HepG2 (cell line): ENCODE measurements at regions not wholly inside any gene's neighbourhood (a gene's known extent, or its start where the extent isn't known, plus 50 kb on each side); places are given as distances from the start of the nearest gene placed in this dataset.

Source experiments
- ATAC-seq: fragments of 200-7000 bp; cut with Tn5 transposase; 3 replicates; pipeline ENCODE4 v1.9.1; 2020; ENCODE audit warnings: mild to moderate bottlenecking, moderate library complexity
- BruUV-seq: library from RNA; stranded (reverse); fragments of 400-500 nt; replicated peaks from 2 replicates; lab custom pipeline; 2021; lab: Mats Ljungman, UMichigan
- CTCF ChIA-PET: fragments of 300-600 bp; formaldehyde crosslinking; extraction: SDS; loops from one replicate; lab custom pipeline; 2021; ENCODE audit warnings: low total read pairs, inconsistent platforms, low intra/inter-chr PET ratio; lab: Yijun Ruan, JAX
- POLR2A ChIA-PET: fragments of 350-600 bp; sonication (Branson Sonifier 250); formaldehyde crosslinking; loops from one replicate; lab custom pipeline; 2020; ENCODE audit warnings: antibody characterized with exemption, inconsistent platforms; lab: Yijun Ruan, JAX
- DNase-seq: peaks from one replicate; pipeline ENCODE4 v3.0.0-alpha.2; 2015; ENCODE audit warnings: low spot score
- FAIRE-seq: peaks from 3 replicates; lab custom pipeline; 2011; peaks lifted over from hg19 to GRCh38; lab: Jason Lieb, UNC
- H2AFZ ChIP-seq: one replicate; pipeline ENCODE4 v1.6.1; 2011; ENCODE audit warnings: low read length, inconsistent platforms
- H3K27ac ChIP-seq: fragments of 300-600 bp; 3 replicates; pipeline ENCODE4 v1.8.0; 2011; ENCODE audit warnings: mixed run types, mild to moderate bottlenecking, mixed read lengths, low read length, inconsistent platforms; ENCODE audit not compliant: insufficient read depth; ENCODE audit errors: extremely low read length
- H3K27me3 ChIP-seq, 2 experiments: fragments of 200-600 bp in 1 of 2; 2 replicates in 1 of 2; 3 replicates in 1 of 2; pipeline versions ENCODE4 v1.6.0 to v1.8.0; 2011; ENCODE audit warnings: low read length in 2 of 2, mild to moderate bottlenecking in 2 of 2, moderate library complexity in 2 of 2, inconsistent platforms in 1 of 2; ENCODE audit not compliant: insufficient read depth in 2 of 2, control insufficient read depth in 1 of 2
- H3K36me3 ChIP-seq, 2 experiments: fragments of 200-600 bp in 1 of 2; replicated peaks in 1 of 2; 2 replicates in 1 of 2; 3 replicates in 1 of 2; pipeline versions ENCODE4 v1.5.1 to v1.8.0; 2011; ENCODE audit warnings: low read length in 2 of 2, inconsistent platforms in 1 of 2; ENCODE audit not compliant: insufficient read depth in 2 of 2, control insufficient read depth in 1 of 2
- H3K4me1 ChIP-seq: 2 replicates; pipeline ENCODE4 v1.5.1; 2012; ENCODE audit warnings: low read length, inconsistent platforms; ENCODE audit not compliant: insufficient read depth
- H3K4me2 ChIP-seq: 2 replicates; pipeline ENCODE4 v1.6.0; 2011; ENCODE audit warnings: low read depth, low read length, inconsistent platforms
- H3K4me3 ChIP-seq, 3 experiments: fragments of 200-600 bp in 1 of 3; sonication (generic), shearing (Covaris generic) in 1 of 3; replicated peaks in 1 of 3; 2 replicates each; pipeline ENCODE4 v1.5.1; 2011 to 2016; ENCODE audit warnings: low read length in 3 of 3, inconsistent platforms in 2 of 3, low read depth in 2 of 3, mild to moderate bottlenecking in 2 of 3, control low read depth in 1 of 3, mixed read lengths in 1 of 3; ENCODE audit not compliant: insufficient read depth in 1 of 3
- H3K79me2 ChIP-seq: one replicate; pipeline ENCODE4 v1.6.1; 2011; ENCODE audit warnings: low read length, inconsistent platforms; ENCODE audit not compliant: insufficient read depth
- H3K9ac ChIP-seq: 2 replicates; pipeline ENCODE4 v1.6.0; 2011; ENCODE audit warnings: mild to moderate bottlenecking, low read depth, low read length, inconsistent platforms; ENCODE audit not compliant: insufficient read depth
- H3K9me3 ChIP-seq: 2 replicates; pipeline ENCODE4 v1.5.1; 2012; ENCODE audit warnings: mild to moderate bottlenecking, low read length
- H4K20me1 ChIP-seq: 2 replicates; pipeline ENCODE4 v1.6.0; 2011; ENCODE audit warnings: inconsistent platforms, mild to moderate bottlenecking, low read length, moderate library complexity; ENCODE audit not compliant: insufficient read depth
- BRD4 ChIP-seq: sonication (generic); formaldehyde crosslinking; IDR thresholded peaks from 2 replicates; pipeline ENCODE4 v1.4.0; 2020; ENCODE audit warnings: missing genetic modification reagents
- KDM3A ChIP-seq: IDR thresholded peaks from 2 replicates; pipeline ENCODE4 v1.6.1; 2018; ENCODE audit warnings: low read depth, missing compliant biosample characterization
- NFIC ChIP-seq: IDR thresholded peaks from 2 replicates; pipeline ENCODE4 v1.6.1; 2012; ENCODE audit warnings: mild to moderate bottlenecking, low read length, inconsistent platforms
- PRPF4 ChIP-seq: fragments of 200-400 bp; formaldehyde crosslinking; IDR thresholded peaks from 2 replicates; pipeline ENCODE4 v1.6.1; 2016; ENCODE audit warnings: low read length, low read depth; ENCODE audit not compliant: poor library complexity, severe bottlenecking
- TCF12 ChIP-seq, 2 experiments: fragments of 450-650 bp in 1 of 2; sonication (generic) in 1 of 2; formaldehyde crosslinking in 1 of 2; IDR thresholded peaks; 2 replicates each; pipeline versions ENCODE4 v1.6.1 to v1.8.0; 2017 to 2022; ENCODE audit warnings: antibody characterized with exemption in 1 of 2, mild to moderate bottlenecking in 1 of 2, missing genetic modification reagents in 1 of 2, moderate library complexity in 1 of 2
- ZBTB20 ChIP-seq: sonication (generic); formaldehyde crosslinking; IDR thresholded peaks from 2 replicates; pipeline ENCODE4 v1.8.1; 2023; ENCODE audit warnings: missing genetic modification reagents, low read depth, mild to moderate bottlenecking, borderline replicate concordance
- ZNF280B ChIP-seq: sonication (generic); formaldehyde crosslinking; IDR thresholded peaks from 2 replicates; pipeline ENCODE4 v1.5.0; 2020; ENCODE audit warnings: missing genetic modification reagents, mild to moderate bottlenecking, borderline replicate concordance
- ZNF460 ChIP-seq: sonication (generic); formaldehyde crosslinking; IDR thresholded peaks from 2 replicates; pipeline ENCODE4 v1.5.1; 2020; ENCODE audit warnings: missing genetic modification reagents, mild to moderate bottlenecking, borderline replicate concordance
- ZNF484 ChIP-seq: sonication (generic); formaldehyde crosslinking; IDR thresholded peaks from 2 replicates; pipeline ENCODE4 v1.5.1; 2020; ENCODE audit warnings: mild to moderate bottlenecking, low read depth, missing genetic modification reagents, borderline replicate concordance
- ZNF773 ChIP-seq: sonication (generic); formaldehyde crosslinking; IDR thresholded peaks from 2 replicates; pipeline ENCODE4 v1.4.0; 2020; ENCODE audit warnings: missing genetic modification reagents, borderline replicate concordance
- ZNF777 ChIP-seq: sonication (generic); formaldehyde crosslinking; IDR thresholded peaks from 2 replicates; pipeline ENCODE4 v1.4.0; 2020; ENCODE audit warnings: missing genetic modification reagents
- WGBS: methylation state at CpG from one replicate; pipeline ENCODE4 v1.1.6; 2017; ENCODE audit warnings: low lambda C conversion rate; 5-methylcytosine and 5-hydroxymethylcytosine counted together
- in situ Hi-C: cut with HindIII; loops from 2 replicates; pipeline ENCODE4 v1.10.0; 2017; ENCODE audit warnings: low pct_unique_long_range_greater_than_20kb; ENCODE audit not compliant: extremely low pct_ligation_motif_present
- intact Hi-C: fragments of 100-400 bp; cut with micrococcal nuclease; formaldehyde crosslinking; loops from one replicate; pipeline ENCODE4 v1.10.0; 2022; ENCODE audit not compliant: unreplicated experiment
- TF ChIP-seq, protein P1 (sequence below): sonication (generic); formaldehyde crosslinking; IDR thresholded peaks from 2 replicates; pipeline ENCODE4 v1.5.1; 2020; ENCODE audit warnings: missing genetic modification reagents, mild to moderate bottlenecking, borderline replicate concordance

- TF ChIP-seq ZNF484 (CRISPR knock-in tag), result no peak
- no peak for TF ChIP-seq NFIC
- TF ChIP-seq, protein P1, sequence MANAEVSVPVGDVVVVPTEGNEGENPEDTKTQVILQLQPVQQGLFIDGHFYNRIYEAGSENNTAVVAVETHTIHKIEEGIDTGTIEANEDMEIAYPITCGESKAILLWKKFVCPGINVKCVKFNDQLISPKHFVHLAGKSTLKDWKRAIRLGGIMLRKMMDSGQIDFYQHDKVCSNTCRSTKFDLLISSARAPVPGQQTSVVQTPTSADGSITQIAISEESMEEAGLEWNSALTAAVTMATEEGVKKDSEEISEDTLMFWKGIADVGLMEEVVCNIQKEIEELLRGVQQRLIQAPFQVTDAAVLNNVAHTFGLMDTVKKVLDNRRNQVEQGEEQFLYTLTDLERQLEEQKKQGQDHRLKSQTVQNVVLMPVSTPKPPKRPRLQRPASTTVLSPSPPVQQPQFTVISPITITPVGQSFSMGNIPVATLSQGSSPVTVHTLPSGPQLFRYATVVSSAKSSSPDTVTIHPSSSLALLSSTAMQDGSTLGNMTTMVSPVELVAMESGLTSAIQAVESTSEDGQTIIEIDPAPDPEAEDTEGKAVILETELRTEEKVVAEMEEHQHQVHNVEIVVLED (CRISPR knock-in tag), result no peak
- no peak for TF ChIP-seq ZBTB20 (CRISPR knock-in tag)
- TF ChIP-seq ZNF777, result no peak
- no peak for TF ChIP-seq PRPF4
- no peak for TF ChIP-seq BRD4
- no peak for TF ChIP-seq ZNF773 (CRISPR knock-in tag)
Observed at GRCh38 chr9:73720601-73721000, 568.9 kb downstream of the ANXA1 start (continued).

GRCh38 chr9:73736270-73736669, 584.6 kb downstream of the ANXA1 start:
- H3K4me3 ChIP-seq, result no peak overlapping the region
- intact Hi-C loops (no loop called here), in situ Hi-C loops (no loop called here)
- BruUV-seq, result no TSS peak
- DNase-seq, result no peak
- ATAC-seq, result no peak
- 0% methylated on average over 2 of the region's 2 CpGs for WGBS
- ChIA-PET CTCF (no interaction called here), POLR2A (no interaction called here)
- no peak overlapping the region for H3K9ac ChIP-seq
- no peak overlapping the region for H3K4me2 ChIP-seq
- no peak overlapping the region for H3K27ac ChIP-seq
- H4K20me1 ChIP-seq, result no peaks in the 10 kb centered on the region
- no peaks in the 10 kb centered on the region for H3K27me3 ChIP-seq
- no peak for FAIRE-seq
- TF ChIP-seq KDM3A (CRISPR knock-in tag) (no peak), ZNF280B (no peak), TCF12 (IDR thresholded peaks at IDR 0.05) (no peak), TCF12 (CRISPR knock-in tag; IDR thresholded peaks at IDR 0.05) (no peak), ZNF460 (CRISPR knock-in tag) (no peak)
- H3K4me1 ChIP-seq, result no peaks in the 10 kb centered on the region
- no peak overlapping the region for H2AFZ ChIP-seq
- H3K9me3 ChIP-seq, result no peaks in the 10 kb centered on the region
- no peaks in the 10 kb centered on the region for H3K36me3 ChIP-seq
- no peaks in the 10 kb centered on the region for H3K79me2 ChIP-seq
